ENCODE measurements at regions not wholly inside any gene's neighbourhood (a gene's known extent, or its start where the extent isn't known, plus 50 kb on each side); places are given as distances from the start of the nearest gene placed in this dataset.

- no peak for TF ChIP-seq POLR2AphosphoS5 (IDR thresholded peaks at IDR 0.05)
- TF ChIP-seq, protein P1, sequence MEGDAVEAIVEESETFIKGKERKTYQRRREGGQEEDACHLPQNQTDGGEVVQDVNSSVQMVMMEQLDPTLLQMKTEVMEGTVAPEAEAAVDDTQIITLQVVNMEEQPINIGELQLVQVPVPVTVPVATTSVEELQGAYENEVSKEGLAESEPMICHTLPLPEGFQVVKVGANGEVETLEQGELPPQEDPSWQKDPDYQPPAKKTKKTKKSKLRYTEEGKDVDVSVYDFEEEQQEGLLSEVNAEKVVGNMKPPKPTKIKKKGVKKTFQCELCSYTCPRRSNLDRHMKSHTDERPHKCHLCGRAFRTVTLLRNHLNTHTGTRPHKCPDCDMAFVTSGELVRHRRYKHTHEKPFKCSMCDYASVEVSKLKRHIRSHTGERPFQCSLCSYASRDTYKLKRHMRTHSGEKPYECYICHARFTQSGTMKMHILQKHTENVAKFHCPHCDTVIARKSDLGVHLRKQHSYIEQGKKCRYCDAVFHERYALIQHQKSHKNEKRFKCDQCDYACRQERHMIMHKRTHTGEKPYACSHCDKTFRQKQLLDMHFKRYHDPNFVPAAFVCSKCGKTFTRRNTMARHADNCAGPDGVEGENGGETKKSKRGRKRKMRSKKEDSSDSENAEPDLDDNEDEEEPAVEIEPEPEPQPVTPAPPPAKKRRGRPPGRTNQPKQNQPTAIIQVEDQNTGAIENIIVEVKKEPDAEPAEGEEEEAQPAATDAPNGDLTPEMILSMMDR (IDR thresholded peaks at IDR 0.05 in 8 of 11, conservative IDR thresholded peaks at IDR 0.05 in 3 of 11), result no peak
- DNase-seq, result no peak
- Histone ChIP-seq H3K4me1 (no peaks in the 10 kb centered on the region), H3K9me3 (no peaks in the 10 kb centered on the region), H3K36me3 (no peaks in the 10 kb centered on the region), H3K4me3 (no peak overlapping the region), H3K27me3 (replicated peaks in 1 of 7) (no peaks in the 10 kb centered on the region), H3K27ac (no peak overlapping the region)
- intact Hi-C loops (cut with DNase I; ENCODE audit: low total_unique reads), result no loop called here
- 46 to 87% (median 71%) methylated on average over 2 of the region's 2 CpGs for WGBS, 5 donors
Observed at GRCh38 chr10:47192273-47192672, 107.7 kb upstream of the GDF10 start.

DNA sequence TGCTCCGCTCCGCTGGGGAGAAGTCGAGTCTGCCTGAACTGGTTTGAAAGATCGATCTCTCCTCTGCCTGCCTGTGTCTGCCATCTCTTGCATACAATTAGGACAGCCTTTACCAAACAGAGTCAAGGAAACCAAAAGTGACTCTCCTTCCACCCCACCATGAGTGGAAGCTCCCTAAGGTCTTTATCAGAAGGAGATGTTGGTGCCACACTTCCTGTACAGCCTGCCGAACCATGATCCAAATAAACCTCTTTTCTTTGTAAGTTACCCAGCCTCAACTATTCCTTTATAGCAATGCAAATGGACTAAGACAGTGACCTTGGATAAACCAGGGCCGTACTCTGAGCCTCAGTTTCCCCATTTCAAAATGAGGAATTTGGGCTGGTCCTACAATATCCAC is 106.3 kb upstream of the GDF10 start:
- Histone ChIP-seq H3K27me3 (replicated peaks in 1 of 7) (no peaks in the 10 kb centered on the region), H3K36me3 (no peaks in the 10 kb centered on the region), H3K27ac (no peak overlapping the region), H3K9me3 (no peaks in the 10 kb centered on the region), H3K4me3 (no peak overlapping the region), H3K4me1 (no peaks in the 10 kb centered on the region)
- TF ChIP-seq, protein P1 (IDR thresholded peaks at IDR 0.05 in 8 of 11, conservative IDR thresholded peaks at IDR 0.05 in 3 of 11), result no peak
- TF ChIP-seq POLR2AphosphoS5 (IDR thresholded peaks at IDR 0.05), result no peak
- no peak for TF ChIP-seq POLR2A (IDR thresholded peaks at IDR 0.05)
- intact Hi-C loops (cut with DNase I; ENCODE audit: low total_unique reads), result no loop called here
- WGBS, 5 donors, result 87 to 98% (median 91%) methylated on average over 6 of the region's 6 CpGs
- DNase-seq, result no peak

DNA sequence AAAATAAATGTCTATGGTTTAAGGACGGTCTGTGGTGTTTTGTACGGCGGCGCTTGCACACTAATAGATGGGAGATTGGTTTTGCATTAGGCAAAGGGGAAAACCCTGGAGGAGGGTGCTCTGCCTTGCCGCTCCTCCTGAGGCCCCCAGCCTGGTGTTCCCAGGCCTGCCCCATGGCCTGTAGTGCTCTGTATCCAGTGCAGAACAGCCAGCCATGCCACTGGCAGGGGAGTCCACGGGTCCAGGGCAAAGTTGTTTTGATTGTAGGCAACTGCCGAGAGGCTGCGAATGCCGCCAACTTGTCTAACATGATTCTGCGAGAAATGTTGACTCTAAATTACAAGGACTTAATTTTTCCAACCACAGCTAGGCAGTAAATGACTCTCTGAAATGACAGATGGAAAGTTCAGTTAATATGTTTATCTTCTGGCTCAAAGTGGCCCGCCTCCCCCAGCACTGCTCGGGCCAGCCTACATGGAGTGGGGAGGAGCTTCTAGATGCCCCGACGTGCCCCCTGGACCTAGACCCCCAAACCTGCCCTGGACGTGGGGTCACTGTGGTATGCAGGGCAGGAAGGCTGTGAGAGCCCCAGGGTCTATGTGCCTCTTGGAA is 104.6 kb upstream of the GDF10 start:
- Histone ChIP-seq H3K27me3 (replicated peaks in 1 of 7) (no peaks in the 10 kb centered on the region), H3K36me3 (no peaks in the 10 kb centered on the region), H3K4me3 (no peak overlapping the region), H3K9me3 (no peaks in the 10 kb centered on the region), H3K27ac (no peak overlapping the region), H3K4me1 (no peaks in the 10 kb centered on the region)
- intact Hi-C loops (cut with DNase I; ENCODE audit: low total_unique reads), result no loop called here
- TF ChIP-seq, protein P1 (IDR thresholded peaks at IDR 0.05 in 8 of 11, conservative IDR thresholded peaks at IDR 0.05 in 3 of 11), result no peak
- no peak for TF ChIP-seq POLR2AphosphoS5 (IDR thresholded peaks at IDR 0.05)
- no peak for TF ChIP-seq POLR2A (IDR thresholded peaks at IDR 0.05)
- DNase-seq, result no peak
- 75 to 84% (median 81%) methylated on average over 15 of the region's 15 CpGs for WGBS, 5 donors

DNA sequence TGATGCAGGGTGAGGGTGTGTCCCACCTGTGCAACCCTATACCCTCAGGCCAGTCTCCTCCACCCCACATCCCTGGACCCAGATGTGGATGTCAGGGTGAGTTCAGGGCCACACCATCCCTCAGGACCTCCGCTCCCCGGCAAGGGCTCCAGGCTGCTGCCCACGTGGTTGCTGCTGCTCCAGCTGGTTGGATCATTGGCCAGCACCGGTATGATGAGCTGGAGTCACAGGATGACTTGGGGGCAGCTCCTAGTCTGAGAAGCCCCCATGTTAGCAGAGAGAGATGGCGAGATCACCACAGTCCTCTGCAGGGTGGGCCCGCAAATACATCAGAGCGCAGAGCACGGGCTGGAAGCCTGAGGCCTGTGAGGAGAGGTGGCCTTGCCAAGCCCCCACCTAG is 103.3 kb upstream of the GDF10 start:
- DNase-seq, result no peak
- H3K27ac ChIP-seq, result no peak overlapping the region
- no peaks in the 10 kb centered on the region for H3K4me1 ChIP-seq
- H3K4me3 ChIP-seq, result no peak overlapping the region
- no peaks in the 10 kb centered on the region for H3K36me3 ChIP-seq
- peaks cover 0 to 4% (median 0%) of the 10 kb centered on the region in 8 donors for H3K9me3 ChIP-seq
- no peak for TF ChIP-seq POLR2AphosphoS5 (IDR thresholded peaks at IDR 0.05)
- TF ChIP-seq, protein P1 (IDR thresholded peaks at IDR 0.05 in 8 of 11, conservative IDR thresholded peaks at IDR 0.05 in 3 of 11), result no peak
- 93 to 99% (median 96%) methylated on average over 8 of the region's 8 CpGs for WGBS, 5 donors
- intact Hi-C loops (cut with DNase I; ENCODE audit: low total_unique reads), result no loop called here
- H3K27me3 ChIP-seq (replicated peaks in 1 of 7), result no peaks in the 10 kb centered on the region

All from spleen (tissue), 11 donors.